H1 (cell line): ENCODE measurements at regions not wholly inside any gene's neighbourhood (a gene's known extent, or its start where the extent isn't known, plus 50 kb on each side); places are given as distances from the start of the nearest gene placed in this dataset.

Experiments used
- CTCF ChIA-PET: fragments of 300-600 bp; sonication (Branson Sonifier 250); formaldehyde crosslinking; loops from one replicate; lab custom pipeline; 2021; ENCODE audit not compliant: partially characterized antibody; lab: Charles Lee
- POLR2A ChIA-PET: fragments of 300-600 bp; sonication (Branson Sonifier 250); formaldehyde crosslinking; loops from one replicate; lab custom pipeline; 2021; ENCODE audit warnings: inconsistent platforms; ENCODE audit not compliant: partially characterized antibody; lab: Charles Lee
- DNase-seq, 2 experiments: peaks; one replicate each; pipeline versions ENCODE4 v3.0.0 to v3.0.0-alpha.2; 2010 to 2022; ENCODE audit warnings: low spot score in 2 of 2, low read depth in 1 of 2, mixed read lengths in 1 of 2
- FAIRE-seq: peaks from 2 replicates; lab custom pipeline; 2011; peaks lifted over from hg19 to GRCh38; lab: Jason Lieb, UNC
- H2AFZ ChIP-seq: 2 replicates; pipeline ENCODE4 v1.8.1; 2012; ENCODE audit warnings: low read length, inconsistent platforms
- H2AK5ac ChIP-seq: 2 replicates; pipeline ENCODE4 v1.6.1; 2013; ENCODE audit warnings: low read depth, low read length
- H2BK120ac ChIP-seq: replicated peaks from 2 replicates; pipeline ENCODE3; 2013; ENCODE audit warnings: low read depth, low read length, inconsistent platforms
- H2BK12ac ChIP-seq: 2 replicates; pipeline ENCODE4 v1.6.1; 2013; ENCODE audit warnings: low read depth, low read length
- H2BK15ac ChIP-seq: 2 replicates; pipeline ENCODE4 v1.6.1; 2013; ENCODE audit warnings: low read length
- H2BK20ac ChIP-seq: 2 replicates; pipeline ENCODE4 v1.6.1; 2013; ENCODE audit warnings: low read length
- H2BK5ac ChIP-seq: 2 replicates; pipeline ENCODE4 v1.6.1; 2013; ENCODE audit warnings: low read depth, low read length
- H3K14ac ChIP-seq: 2 replicates; pipeline ENCODE4 v1.6.1; 2013; ENCODE audit warnings: inconsistent platforms; ENCODE audit not compliant: insufficient read length
- H3K18ac ChIP-seq: 2 replicates; pipeline ENCODE4 v1.6.1; 2013; ENCODE audit warnings: low read length; ENCODE audit errors: extremely low read depth
- H3K23ac ChIP-seq: 2 replicates; pipeline ENCODE4 v1.6.1; 2013; ENCODE audit warnings: inconsistent platforms; ENCODE audit not compliant: insufficient read length
- H3K23me2 ChIP-seq: 2 replicates; pipeline ENCODE4 v1.6.1; 2013; ENCODE audit warnings: low read depth, low read length
- H3K27ac ChIP-seq: 2 replicates; pipeline ENCODE4 v1.6.1; 2011; ENCODE audit warnings: low read depth, low read length, inconsistent platforms
- H3K27me3 ChIP-seq, 4 experiments: replicated peaks in 1 of 4; 1 replicate in 1 of 4; 2 replicates in 3 of 4; pipeline versions ENCODE4 v1.6.1 to v1.8.1; 2011 to 2013; ENCODE audit warnings: low read length in 3 of 4, mild to moderate bottlenecking in 3 of 4, inconsistent platforms in 2 of 4, mixed read lengths in 2 of 4, moderate library complexity in 1 of 4; ENCODE audit not compliant: control insufficient read depth in 3 of 4, insufficient read depth in 3 of 4; ENCODE audit errors: extremely low read depth in 1 of 4
- H3K36me3 ChIP-seq, 4 experiments: 2 replicates each; pipeline versions ENCODE4 v1.6.1 to v1.8.1; 2011 to 2013; ENCODE audit warnings: mild to moderate bottlenecking in 4 of 4, low read length in 3 of 4, moderate library complexity in 2 of 4, control low read depth in 1 of 4, inconsistent platforms in 1 of 4; ENCODE audit not compliant: insufficient read depth in 4 of 4, control insufficient read depth in 2 of 4
- H3K4ac ChIP-seq: replicated peaks from 2 replicates; pipeline ENCODE3; 2013; ENCODE audit warnings: low read length, low read depth, mixed read lengths, inconsistent platforms; ENCODE audit not compliant: insufficient read length
- H3K4me1 ChIP-seq, 4 experiments: replicated peaks in 1 of 4; 1 replicate in 1 of 4; 2 replicates in 3 of 4; pipeline versions ENCODE4 v1.6.1 to v1.8.1; 2011 to 2013; ENCODE audit warnings: low read length in 3 of 4, inconsistent platforms in 2 of 4, mixed read lengths in 1 of 4; ENCODE audit not compliant: insufficient read depth in 4 of 4, control insufficient read depth in 3 of 4
- H3K4me2 ChIP-seq, 2 experiments: 2 replicates each; pipeline versions ENCODE4 v1.6.1 to v1.8.1; 2011 to 2013; ENCODE audit warnings: low read depth in 2 of 2, low read length in 2 of 2, control low read depth in 1 of 2, inconsistent platforms in 1 of 2, mild to moderate bottlenecking in 1 of 2; ENCODE audit not compliant: insufficient read depth in 1 of 2
- H3K4me3 ChIP-seq, 4 experiments: fragments of 200-600, 300-600 bp in 1 of 4; sonication (generic), shearing (Covaris generic), sonication (Bioruptor Twin) in 1 of 4; 2 replicates each; pipeline versions ENCODE4 v1.5.1 to v1.8.1; 2011 to 2016; ENCODE audit warnings: low read length in 4 of 4, low read depth in 3 of 4, control low read depth in 2 of 4, inconsistent platforms in 2 of 4, mild to moderate bottlenecking in 2 of 4, mixed read lengths in 1 of 4, moderate library complexity in 1 of 4; ENCODE audit not compliant: insufficient read depth in 2 of 4; ENCODE audit errors: extremely low read depth in 1 of 4
- H3K56ac ChIP-seq: replicated peaks from 2 replicates; pipeline ENCODE3; 2013; ENCODE audit warnings: low read depth, mild to moderate bottlenecking, mixed read lengths, low read length, inconsistent platforms; ENCODE audit not compliant: insufficient read length
- H3K79me1 ChIP-seq: 2 replicates; pipeline ENCODE4 v1.6.1; 2013; ENCODE audit warnings: low read depth, low read length, control low read depth
- H3K79me2 ChIP-seq, 2 experiments: 2 replicates each; pipeline versions ENCODE4 v1.6.1 to v1.8.1; 2012 to 2013; ENCODE audit warnings: low read length in 2 of 2, mild to moderate bottlenecking in 2 of 2, inconsistent platforms in 1 of 2; ENCODE audit not compliant: insufficient read depth in 2 of 2, control insufficient read depth in 1 of 2
- H3K9ac ChIP-seq, 4 experiments: replicated peaks in 1 of 4; 1 replicate in 1 of 4; 2 replicates in 3 of 4; pipeline versions ENCODE4 v1.6.1 to v1.8.1; 2011 to 2013; ENCODE audit warnings: low read depth in 3 of 4, low read length in 3 of 4, control low read depth in 2 of 4, mild to moderate bottlenecking in 2 of 4, moderate library complexity in 2 of 4, inconsistent platforms in 1 of 4; ENCODE audit errors: extremely low read depth in 1 of 4
- H3K9me3 ChIP-seq, 2 experiments: 2 replicates each; pipeline versions ENCODE4 v1.6.1 to v1.8.1; 2012 to 2013; ENCODE audit warnings: mild to moderate bottlenecking in 2 of 2, moderate library complexity in 2 of 2, control low read depth in 1 of 2, inconsistent platforms in 1 of 2, low read depth in 1 of 2, low read length in 1 of 2, mixed read lengths in 1 of 2; ENCODE audit not compliant: insufficient read depth in 2 of 2
- H4K20me1 ChIP-seq, 2 experiments: replicated peaks in 1 of 2; 2 replicates each; pipeline versions ENCODE3 to v1.8.1; 2011 to 2013; ENCODE audit warnings: inconsistent platforms in 2 of 2, low read length in 2 of 2, mild to moderate bottlenecking in 1 of 2; ENCODE audit not compliant: insufficient read depth in 2 of 2, control insufficient read depth in 1 of 2
- H4K5ac ChIP-seq: 2 replicates; pipeline ENCODE4 v1.6.1; 2013; ENCODE audit warnings: low read length, low read depth, mixed read lengths, inconsistent platforms; ENCODE audit not compliant: insufficient read length
- H4K8ac ChIP-seq: 2 replicates; pipeline ENCODE4 v1.8.0; 2013; ENCODE audit warnings: mild to moderate bottlenecking, moderate library complexity, low read length, inconsistent platforms; ENCODE audit not compliant: insufficient read depth; ENCODE audit errors: extremely low read depth
- H4K91ac ChIP-seq: replicated peaks from 2 replicates; pipeline ENCODE3; 2013; ENCODE audit warnings: low read length, mixed read lengths, inconsistent platforms; ENCODE audit not compliant: insufficient read length
- CEBPB ChIP-seq: IDR thresholded peaks from 2 replicates; pipeline ENCODE4 v1.6.1; 2012; ENCODE audit warnings: low read depth, low read length
- TCF12 ChIP-seq: IDR thresholded peaks from 2 replicates; pipeline ENCODE4 v1.6.1; 2011; ENCODE audit warnings: low read depth, mild to moderate bottlenecking, low read length
- WGBS, 2 experiments: shearing (Covaris generic) in 1 of 2; methylation state at CpG; one replicate each; pipeline versions ENCODE4 v1.1.6 to v1.1.7; 2013 to 2015; ENCODE audit warnings: low lambda C conversion rate in 2 of 2, mixed read lengths in 2 of 2, inconsistent platforms in 1 of 2, low coverage in 1 of 2, missing lambda C conversion rate in 1 of 2; ENCODE audit not compliant: insufficient replicate concordance in 2 of 2, insufficient coverage in 1 of 2, insufficient read length in 1 of 2; ENCODE audit errors: extremely low coverage in 1 of 2, missing lambda C conversion rate in 1 of 2; 5-methylcytosine and 5-hydroxymethylcytosine counted together

DNA sequence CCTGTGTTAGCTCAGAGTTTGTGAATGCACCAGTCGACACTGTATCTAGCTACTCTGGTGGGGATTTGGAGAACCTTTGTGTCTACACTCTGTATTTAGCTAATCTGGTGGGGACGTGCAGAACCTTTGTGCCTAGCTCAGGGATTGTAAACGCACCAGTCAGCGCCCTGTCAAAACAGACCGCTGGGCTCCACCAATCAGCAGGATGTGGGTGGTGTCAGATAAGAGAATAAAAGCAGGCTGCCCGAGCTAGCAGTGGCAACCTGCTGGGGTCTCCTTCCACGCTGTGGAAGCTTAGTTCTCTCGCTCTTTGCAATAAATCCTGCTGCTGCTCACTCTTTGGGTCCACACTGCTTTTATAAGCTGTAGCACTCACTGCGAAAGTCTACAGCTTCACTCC, 324.2 kb downstream of the RAD51AP2 start:
- ChIA-PET CTCF (interaction anchor here (0.8 to 1.4 kb wide), 4 partner anchors 10 to 116 kb away, joined by 3 to 6 read pairs (median 4); no protein-coding TSS in a partner anchor), POLR2A (no interaction called here)
- Histone ChIP-seq H3K4ac (no peak overlapping the region), H4K91ac (no peak overlapping the region), H4K20me1 (no peaks in the 10 kb centered on the region), H3K4me3 (no peak overlapping the region), H4K8ac (no peak overlapping the region), H3K4me2 (no peak overlapping the region), H3K9ac (no peak overlapping the region), H2BK15ac (no peak overlapping the region), H3K27ac (no peak overlapping the region), H3K27me3 (no peaks in the 10 kb centered on the region), H2BK20ac (no peak overlapping the region), H2BK12ac (no peak overlapping the region), H2AK5ac (no peak overlapping the region), H2BK120ac (no peak overlapping the region), H3K36me3 (no peaks in the 10 kb centered on the region), H3K79me1 (no peaks in the 10 kb centered on the region), H3K23ac (no peak overlapping the region), H3K79me2 (no peaks in the 10 kb centered on the region), H3K4me1 (no peaks in the 10 kb centered on the region), H2AFZ (no peak overlapping the region), H3K18ac (no peak overlapping the region), H3K56ac (no peak overlapping the region), H4K5ac (no peak overlapping the region), H3K14ac (no peak overlapping the region), H3K23me2 (no peaks in the 10 kb centered on the region), H2BK5ac (no peak overlapping the region), H3K9me3 (no peaks in the 10 kb centered on the region; a peak in 1 of 4 replicates)
- DNase-seq = no peak
- 89% methylated on average over 9 of the region's 9 CpGs; no CpG with 5 or more reads in 1 of the 2 experiments for WGBS, 2 experiments
- no peak for FAIRE-seq
- no peak for TF ChIP-seq TCF12
- TF ChIP-seq CEBPB = no peak
